ENCODE measurements at regions not wholly inside any gene's neighbourhood (a gene's known extent, or its start where the extent isn't known, plus 50 kb on each side); places are given as distances from the start of the nearest gene placed in this dataset.

- TF ChIP-seq, protein P1, sequence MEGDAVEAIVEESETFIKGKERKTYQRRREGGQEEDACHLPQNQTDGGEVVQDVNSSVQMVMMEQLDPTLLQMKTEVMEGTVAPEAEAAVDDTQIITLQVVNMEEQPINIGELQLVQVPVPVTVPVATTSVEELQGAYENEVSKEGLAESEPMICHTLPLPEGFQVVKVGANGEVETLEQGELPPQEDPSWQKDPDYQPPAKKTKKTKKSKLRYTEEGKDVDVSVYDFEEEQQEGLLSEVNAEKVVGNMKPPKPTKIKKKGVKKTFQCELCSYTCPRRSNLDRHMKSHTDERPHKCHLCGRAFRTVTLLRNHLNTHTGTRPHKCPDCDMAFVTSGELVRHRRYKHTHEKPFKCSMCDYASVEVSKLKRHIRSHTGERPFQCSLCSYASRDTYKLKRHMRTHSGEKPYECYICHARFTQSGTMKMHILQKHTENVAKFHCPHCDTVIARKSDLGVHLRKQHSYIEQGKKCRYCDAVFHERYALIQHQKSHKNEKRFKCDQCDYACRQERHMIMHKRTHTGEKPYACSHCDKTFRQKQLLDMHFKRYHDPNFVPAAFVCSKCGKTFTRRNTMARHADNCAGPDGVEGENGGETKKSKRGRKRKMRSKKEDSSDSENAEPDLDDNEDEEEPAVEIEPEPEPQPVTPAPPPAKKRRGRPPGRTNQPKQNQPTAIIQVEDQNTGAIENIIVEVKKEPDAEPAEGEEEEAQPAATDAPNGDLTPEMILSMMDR (conservative IDR thresholded peaks at IDR 0.05; ENCODE audit: low read depth, low read length): no peak
- H3K4me3 ChIP-seq (ENCODE audit: low read depth, low read length): no peak overlapping the region
- DNase-seq (ENCODE audit: low read depth): no peak
Observed at GRCh38 chr4:114361249-114361648, 237.4 kb upstream of the UGT8 start.

DNA sequence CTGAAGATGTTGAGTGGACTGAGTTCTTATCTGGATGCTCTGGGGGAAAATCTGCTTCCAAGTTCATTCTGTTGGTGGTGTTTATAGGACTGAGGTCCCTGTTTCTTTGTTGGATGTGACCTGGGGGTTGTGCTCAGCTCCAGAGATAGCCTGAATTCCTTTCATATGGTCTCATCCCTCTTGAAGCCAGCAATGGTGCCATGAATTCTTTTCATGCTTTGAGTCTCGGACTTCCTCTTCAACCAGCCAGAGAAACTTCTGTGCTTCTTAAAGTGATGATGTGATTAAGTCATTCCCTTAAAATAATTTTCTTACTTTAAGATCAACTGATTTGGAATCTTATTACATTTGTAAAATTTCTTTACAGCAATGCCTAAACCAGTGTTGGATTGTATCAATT, 233.8 kb upstream of the UGT8 start:
- DNase-seq (ENCODE audit: low read depth): peak; percentile 63
- H3K4me3 ChIP-seq (ENCODE audit: low read depth, low read length): no peak overlapping the region
- TF ChIP-seq, protein P1 (conservative IDR thresholded peaks at IDR 0.05; ENCODE audit: low read depth, low read length): no peak

GRCh38 chr4:114365591-114365990, 233.0 kb upstream of the UGT8 start:
- TF ChIP-seq, protein P1 (conservative IDR thresholded peaks at IDR 0.05; ENCODE audit: low read depth, low read length): no peak
- H3K4me3 ChIP-seq (ENCODE audit: low read depth, low read length): no peak overlapping the region

DNA sequence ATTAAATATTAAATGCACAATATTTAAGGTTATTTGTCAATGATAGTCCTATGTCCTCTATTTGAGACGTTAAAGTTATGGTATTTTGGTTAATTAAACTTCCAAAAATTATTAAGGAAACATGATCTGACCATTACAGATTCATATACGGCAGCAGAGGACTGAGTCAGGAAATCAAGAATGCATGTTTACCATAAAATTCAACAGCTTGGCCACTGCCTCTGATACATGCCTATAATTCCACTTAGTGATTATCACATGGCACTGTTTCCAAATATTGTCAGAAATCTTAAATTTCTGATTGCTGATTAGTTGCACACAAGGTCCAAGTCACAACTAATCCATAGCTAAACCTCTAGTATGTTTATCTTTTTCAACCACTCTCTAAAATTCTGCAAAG, 232.2 kb upstream of the UGT8 start:
- TF ChIP-seq, protein P1 (conservative IDR thresholded peaks at IDR 0.05; ENCODE audit: low read depth, low read length): no peak

More at GRCh38 chr4:114365591-114365990, 233.0 kb upstream of the UGT8 start:
- DNase-seq (ENCODE audit: low read depth): no peak

DNA sequence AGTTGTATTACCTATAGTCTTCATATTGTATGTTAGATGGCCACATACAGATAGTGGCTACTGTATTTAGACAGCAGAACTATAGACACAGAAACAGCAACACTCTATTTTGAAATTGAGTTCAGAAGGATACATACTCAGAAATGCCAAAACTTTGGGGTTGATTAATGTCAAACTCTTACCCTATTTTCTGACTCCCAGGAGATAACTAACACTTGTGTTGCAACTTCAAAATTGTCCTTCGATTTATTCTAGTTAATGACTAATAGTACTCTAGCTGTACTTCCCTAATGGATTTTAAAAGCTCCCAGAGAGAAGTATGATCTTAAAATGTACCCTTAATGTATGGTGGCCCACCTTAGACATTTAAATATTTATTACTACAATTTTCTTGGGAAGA, 229.9 kb upstream of the UGT8 start:
- no peak for DNase-seq (ENCODE audit: low read depth)
- TF ChIP-seq, protein P1 (conservative IDR thresholded peaks at IDR 0.05; ENCODE audit: low read depth, low read length): no peak
- H3K4me3 ChIP-seq (ENCODE audit: low read depth, low read length): no peak overlapping the region

More for the DNA sequence above, 232.2 kb upstream of the UGT8 start:
- no peak for DNase-seq (ENCODE audit: low read depth)
- no peak overlapping the region for H3K4me3 ChIP-seq (ENCODE audit: low read depth, low read length)

- H3K4me3 ChIP-seq (ENCODE audit: low read depth, low read length): no peak overlapping the region
- no peak for DNase-seq (ENCODE audit: low read depth)
- TF ChIP-seq, protein P1 (conservative IDR thresholded peaks at IDR 0.05; ENCODE audit: low read depth, low read length): no peak
Observed at GRCh38 chr4:114373508-114373907, 225.1 kb upstream of the UGT8 start.

GRCh38 chr4:114378305-114378903, 220.2 kb upstream of the UGT8 start:
- no peak for DNase-seq (ENCODE audit: low read depth)
- TF ChIP-seq, protein P1 (conservative IDR thresholded peaks at IDR 0.05; ENCODE audit: low read depth, low read length): peak; percentile 86

More at GRCh38 chr4:114378305-114378903, 220.2 kb upstream of the UGT8 start:
- no peak overlapping the region for H3K4me3 ChIP-seq (ENCODE audit: low read depth, low read length)
